HepG2 (cell line): ENCODE measurements at regions not wholly inside any gene's neighbourhood (a gene's known extent, or its start where the extent isn't known, plus 50 kb on each side); places are given as distances from the start of the nearest gene placed in this dataset.

Experiments used
- AHDC1 ChIP-seq: sonication (generic); formaldehyde crosslinking; IDR thresholded peaks from 2 replicates; pipeline ENCODE4 v1.5.1; 2020; ENCODE audit warnings: mild to moderate bottlenecking, missing genetic modification reagents, borderline replicate concordance
- ARID3A ChIP-seq: IDR thresholded peaks from 2 replicates; pipeline ENCODE4 v1.6.1; 2012; ENCODE audit warnings: low read depth, low read length, improper control_type of control experiment
- ATF3 ChIP-seq: sonication (generic); formaldehyde crosslinking; IDR thresholded peaks from 2 replicates; pipeline ENCODE4 v1.4.0; 2020; ENCODE audit warnings: missing genetic modification reagents
- CEBPB ChIP-seq: IDR thresholded peaks from 2 replicates; pipeline ENCODE4 v1.6.1; 2011; ENCODE audit warnings: low read depth, low read length, improper control_type of control experiment, borderline replicate concordance
- HDAC1 ChIP-seq: sonication (generic); formaldehyde crosslinking; IDR thresholded peaks from 2 replicates; pipeline ENCODE4 v1.5.1; 2020; ENCODE audit warnings: mild to moderate bottlenecking, missing genetic modification reagents
- HNRNPK ChIP-seq: fragments of 200-400 bp; formaldehyde crosslinking; IDR thresholded peaks from 2 replicates; pipeline ENCODE4 v1.6.1; 2018; ENCODE audit warnings: low read length, low read depth, moderate library complexity, mild to moderate bottlenecking; ENCODE audit not compliant: poor library complexity, severe bottlenecking
- KDM3A ChIP-seq: IDR thresholded peaks from 2 replicates; pipeline ENCODE4 v1.6.1; 2018; ENCODE audit warnings: low read depth, missing compliant biosample characterization
- MBD4 ChIP-seq: IDR thresholded peaks from 2 replicates; pipeline ENCODE4 v1.6.1; 2012; ENCODE audit warnings: low read length, inconsistent platforms, borderline replicate concordance
- RXRB ChIP-seq: IDR thresholded peaks from 2 replicates; pipeline ENCODE4 v1.6.1; 2016; ENCODE audit warnings: borderline replicate concordance, missing genetic modification reagents, missing compliant biosample characterization
- ZNF337 ChIP-seq: sonication (generic); formaldehyde crosslinking; IDR thresholded peaks from 2 replicates; pipeline ENCODE4 v1.5.1; 2020; ENCODE audit warnings: missing genetic modification reagents, low read depth, mild to moderate bottlenecking, borderline replicate concordance
- ZNF737 ChIP-seq: sonication (generic); formaldehyde crosslinking; IDR thresholded peaks from 2 replicates; pipeline ENCODE4 v1.5.0; 2020; ENCODE audit warnings: missing genetic modification reagents, mild to moderate bottlenecking, borderline replicate concordance

GRCh38 chr4:158450741-158451140 is 70.9 kb upstream of the RXFP1 start (continued):
- TF ChIP-seq ARID3A = no peak
- TF ChIP-seq RXRB (CRISPR knock-in tag) = no peak
- no peak for TF ChIP-seq HDAC1
- no peak for TF ChIP-seq ZNF737 (CRISPR knock-in tag)
- no peak for TF ChIP-seq HNRNPK
- no peak for TF ChIP-seq KDM3A (CRISPR knock-in tag)
- no peak for TF ChIP-seq MBD4
- no peak for TF ChIP-seq CEBPB
- TF ChIP-seq AHDC1 = no peak
- TF ChIP-seq ATF3 (CRISPR knock-in tag) = no peak
- no peak for TF ChIP-seq ZNF337 (CRISPR knock-in tag)
